ENCODE measurements at regions not wholly inside any gene's neighbourhood (a gene's known extent, or its start where the extent isn't known, plus 50 kb on each side); places are given as distances from the start of the nearest gene placed in this dataset.

GRCh38 chr7:32428546-32428945 lies 61.6 kb downstream of the LSM5 start:
- 6% methylated on average over 13 of the region's 13 CpGs for WGBS
- H3K9ac ChIP-seq (ENCODE audit: low read depth, low read length), result no peak overlapping the region
- peak overlapping the region; percentile 56 for H3K4me3 ChIP-seq (ENCODE audit: low read length)
- H3K4me1 ChIP-seq (ENCODE audit: insufficient read depth, low read length), result peaks cover 5% of the 10 kb centered on the region; the same call in 1 of the 2 replicates
- H3K27ac ChIP-seq (ENCODE audit: low read depth, low read length), result no peak overlapping the region
- H3K9me3 ChIP-seq (ENCODE audit: insufficient read depth, low read depth, low read length), result no peaks in the 10 kb centered on the region
- peaks cover 56% of the 10 kb centered on the region for H3K27me3 ChIP-seq (ENCODE audit: insufficient read depth, low read length)
- no peaks in the 10 kb centered on the region for H3K36me3 ChIP-seq (ENCODE audit: insufficient read depth, low read length)

- H3K9ac ChIP-seq (ENCODE audit: low read depth, low read length), result no peak overlapping the region
- H3K4me1 ChIP-seq (ENCODE audit: insufficient read depth, low read length), result peaks cover 5% of the 10 kb centered on the region; the same call in 1 of the 2 replicates
- no peaks in the 10 kb centered on the region for H3K9me3 ChIP-seq (ENCODE audit: insufficient read depth, low read depth, low read length)
- peaks cover 58% of the 10 kb centered on the region for H3K27me3 ChIP-seq (ENCODE audit: insufficient read depth, low read length)
- H3K4me3 ChIP-seq (ENCODE audit: low read length), result peak overlapping the region; percentile 56
- no peaks in the 10 kb centered on the region for H3K36me3 ChIP-seq (ENCODE audit: insufficient read depth, low read length)
- 1% methylated on average over 48 of the region's 48 CpGs for WGBS
- H3K27ac ChIP-seq (ENCODE audit: low read depth, low read length), result no peak overlapping the region
Observed at GRCh38 chr7:32427769-32428291, 62.4 kb downstream of the LSM5 start.

- 91% methylated on average over 8 of the region's 8 CpGs for WGBS
- H3K36me3 ChIP-seq (ENCODE audit: insufficient read depth, low read length), result no peaks in the 10 kb centered on the region
- no peaks in the 10 kb centered on the region for H3K27me3 ChIP-seq (ENCODE audit: insufficient read depth, low read length)
- no peak overlapping the region for H3K4me3 ChIP-seq (ENCODE audit: low read length)
- no peaks in the 10 kb centered on the region for H3K4me1 ChIP-seq (ENCODE audit: insufficient read depth, low read length)
- H3K27ac ChIP-seq (ENCODE audit: low read depth, low read length), result no peak overlapping the region
- H3K9me3 ChIP-seq (ENCODE audit: insufficient read depth, low read depth, low read length), result no peaks in the 10 kb centered on the region
- H3K9ac ChIP-seq (ENCODE audit: low read depth, low read length), result no peak overlapping the region
Observed at GRCh38 chr7:32416846-32417245, 73.3 kb downstream of the LSM5 start.

- H3K9me3 ChIP-seq (ENCODE audit: insufficient read depth, low read depth, low read length), result no peaks in the 10 kb centered on the region
- no peaks in the 10 kb centered on the region for H3K36me3 ChIP-seq (ENCODE audit: insufficient read depth, low read length)
- H3K27me3 ChIP-seq (ENCODE audit: insufficient read depth, low read length), result no peaks in the 10 kb centered on the region
- H3K9ac ChIP-seq (ENCODE audit: low read depth, low read length), result no peak overlapping the region
- H3K4me3 ChIP-seq (ENCODE audit: low read length), result no peak overlapping the region
- no peak overlapping the region for H3K27ac ChIP-seq (ENCODE audit: low read depth, low read length)
- 92% methylated on average over 10 of the region's 10 CpGs for WGBS
- no peaks in the 10 kb centered on the region for H3K4me1 ChIP-seq (ENCODE audit: insufficient read depth, low read length)
Observed at GRCh38 chr7:32415936-32416335, 74.2 kb downstream of the LSM5 start.

GRCh38 chr7:32415519-32415918 lies 74.7 kb downstream of the LSM5 start:
- WGBS, result 76% methylated on average over 5 of the region's 6 CpGs

GRCh38 chr7:32412471-32412870 lies 77.7 kb downstream of the LSM5 start:
- H3K9ac ChIP-seq (ENCODE audit: low read depth, low read length), result no peak overlapping the region
- H3K27me3 ChIP-seq (ENCODE audit: insufficient read depth, low read length), result no peaks in the 10 kb centered on the region
- 86% methylated on average over 4 of the region's 4 CpGs for WGBS
- H3K27ac ChIP-seq (ENCODE audit: low read depth, low read length), result no peak overlapping the region
- H3K4me3 ChIP-seq (ENCODE audit: low read length), result no peak overlapping the region
- H3K4me1 ChIP-seq (ENCODE audit: insufficient read depth, low read length), result no peaks in the 10 kb centered on the region
- no peaks in the 10 kb centered on the region for H3K9me3 ChIP-seq (ENCODE audit: insufficient read depth, low read depth, low read length)
- H3K36me3 ChIP-seq (ENCODE audit: insufficient read depth, low read length), result no peaks in the 10 kb centered on the region

More at GRCh38 chr7:32415519-32415918, 74.7 kb downstream of the LSM5 start:
- Histone ChIP-seq H3K27me3 (ENCODE audit: insufficient read depth, low read length) (no peaks in the 10 kb centered on the region), H3K4me3 (ENCODE audit: low read length) (no peak overlapping the region), H3K9me3 (ENCODE audit: insufficient read depth, low read depth, low read length) (no peaks in the 10 kb centered on the region), H3K4me1 (ENCODE audit: insufficient read depth, low read length) (no peaks in the 10 kb centered on the region), H3K36me3 (ENCODE audit: insufficient read depth, low read length) (no peaks in the 10 kb centered on the region), H3K9ac (ENCODE audit: low read depth, low read length) (no peak overlapping the region), H3K27ac (ENCODE audit: low read depth, low read length) (no peak overlapping the region)

GRCh38 chr7:32410545-32410944 lies 79.6 kb downstream of the LSM5 start:
- Histone ChIP-seq H3K9ac (ENCODE audit: low read depth, low read length) (no peak overlapping the region), H3K27ac (ENCODE audit: low read depth, low read length) (no peak overlapping the region), H3K36me3 (ENCODE audit: insufficient read depth, low read length) (no peaks in the 10 kb centered on the region), H3K4me1 (ENCODE audit: insufficient read depth, low read length) (no peaks in the 10 kb centered on the region), H3K27me3 (ENCODE audit: insufficient read depth, low read length) (no peaks in the 10 kb centered on the region), H3K4me3 (ENCODE audit: low read length) (no peak overlapping the region), H3K9me3 (ENCODE audit: insufficient read depth, low read depth, low read length) (no peaks in the 10 kb centered on the region)
- 84% methylated on average over 2 of the region's 2 CpGs for WGBS

GRCh38 chr7:32406386-32406785 lies 83.8 kb downstream of the LSM5 start:
- H3K9ac ChIP-seq (ENCODE audit: low read depth, low read length), result no peak overlapping the region
- no peaks in the 10 kb centered on the region for H3K9me3 ChIP-seq (ENCODE audit: insufficient read depth, low read depth, low read length)
- H3K4me3 ChIP-seq (ENCODE audit: low read length), result no peak overlapping the region
- 50% methylated on average over 1 of the region's 1 CpG for WGBS
- no peaks in the 10 kb centered on the region for H3K4me1 ChIP-seq (ENCODE audit: insufficient read depth, low read length)
- H3K27ac ChIP-seq (ENCODE audit: low read depth, low read length), result no peak overlapping the region
- H3K27me3 ChIP-seq (ENCODE audit: insufficient read depth, low read length), result no peaks in the 10 kb centered on the region
- no peaks in the 10 kb centered on the region for H3K36me3 ChIP-seq (ENCODE audit: insufficient read depth, low read length)

- WGBS, result 94% methylated on average over 10 of the region's 11 CpGs
- Histone ChIP-seq H3K27me3 (ENCODE audit: insufficient read depth, low read length) (no peaks in the 10 kb centered on the region), H3K4me1 (ENCODE audit: insufficient read depth, low read length) (no peaks in the 10 kb centered on the region)
Observed at GRCh38 chr7:32403463-32404229, 86.5 kb downstream of the LSM5 start.

GRCh38 chr7:32400676-32401075 lies 89.5 kb downstream of the LSM5 start:
- no peaks in the 10 kb centered on the region for H3K9me3 ChIP-seq (ENCODE audit: insufficient read depth, low read depth, low read length)
- H3K4me3 ChIP-seq (ENCODE audit: low read length), result no peak overlapping the region
- H3K27me3 ChIP-seq (ENCODE audit: insufficient read depth, low read length), result no peaks in the 10 kb centered on the region
- H3K36me3 ChIP-seq (ENCODE audit: insufficient read depth, low read length), result no peaks in the 10 kb centered on the region
- no peak overlapping the region for H3K27ac ChIP-seq (ENCODE audit: low read depth, low read length)
- 91% methylated on average over 4 of the region's 4 CpGs for WGBS
- H3K9ac ChIP-seq (ENCODE audit: low read depth, low read length), result no peak overlapping the region
- H3K4me1 ChIP-seq (ENCODE audit: insufficient read depth, low read length), result no peaks in the 10 kb centered on the region

More at GRCh38 chr7:32403463-32404229, 86.5 kb downstream of the LSM5 start:
- H3K9ac ChIP-seq (ENCODE audit: low read depth, low read length), result no peak overlapping the region
- no peak overlapping the region for H3K27ac ChIP-seq (ENCODE audit: low read depth, low read length)
- H3K4me3 ChIP-seq (ENCODE audit: low read length), result no peak overlapping the region
- H3K9me3 ChIP-seq (ENCODE audit: insufficient read depth, low read depth, low read length), result no peaks in the 10 kb centered on the region
- no peaks in the 10 kb centered on the region for H3K36me3 ChIP-seq (ENCODE audit: insufficient read depth, low read length)

GRCh38 chr7:32399311-32399710 lies 90.9 kb downstream of the LSM5 start:
- no peaks in the 10 kb centered on the region for H3K27me3 ChIP-seq (ENCODE audit: insufficient read depth, low read length)
- 97% methylated on average over 2 of the region's 3 CpGs for WGBS
- H3K9ac ChIP-seq (ENCODE audit: low read depth, low read length), result no peak overlapping the region
- H3K9me3 ChIP-seq (ENCODE audit: insufficient read depth, low read depth, low read length), result no peaks in the 10 kb centered on the region
- no peak overlapping the region for H3K4me3 ChIP-seq (ENCODE audit: low read length)
- no peaks in the 10 kb centered on the region for H3K4me1 ChIP-seq (ENCODE audit: insufficient read depth, low read length)
- no peaks in the 10 kb centered on the region for H3K36me3 ChIP-seq (ENCODE audit: insufficient read depth, low read length)
- no peak overlapping the region for H3K27ac ChIP-seq (ENCODE audit: low read depth, low read length)
